ENCODE measurements at regions not wholly inside any gene's neighbourhood (a gene's known extent, or its start where the extent isn't known, plus 50 kb on each side); places are given as distances from the start of the nearest gene placed in this dataset.

DNA sequence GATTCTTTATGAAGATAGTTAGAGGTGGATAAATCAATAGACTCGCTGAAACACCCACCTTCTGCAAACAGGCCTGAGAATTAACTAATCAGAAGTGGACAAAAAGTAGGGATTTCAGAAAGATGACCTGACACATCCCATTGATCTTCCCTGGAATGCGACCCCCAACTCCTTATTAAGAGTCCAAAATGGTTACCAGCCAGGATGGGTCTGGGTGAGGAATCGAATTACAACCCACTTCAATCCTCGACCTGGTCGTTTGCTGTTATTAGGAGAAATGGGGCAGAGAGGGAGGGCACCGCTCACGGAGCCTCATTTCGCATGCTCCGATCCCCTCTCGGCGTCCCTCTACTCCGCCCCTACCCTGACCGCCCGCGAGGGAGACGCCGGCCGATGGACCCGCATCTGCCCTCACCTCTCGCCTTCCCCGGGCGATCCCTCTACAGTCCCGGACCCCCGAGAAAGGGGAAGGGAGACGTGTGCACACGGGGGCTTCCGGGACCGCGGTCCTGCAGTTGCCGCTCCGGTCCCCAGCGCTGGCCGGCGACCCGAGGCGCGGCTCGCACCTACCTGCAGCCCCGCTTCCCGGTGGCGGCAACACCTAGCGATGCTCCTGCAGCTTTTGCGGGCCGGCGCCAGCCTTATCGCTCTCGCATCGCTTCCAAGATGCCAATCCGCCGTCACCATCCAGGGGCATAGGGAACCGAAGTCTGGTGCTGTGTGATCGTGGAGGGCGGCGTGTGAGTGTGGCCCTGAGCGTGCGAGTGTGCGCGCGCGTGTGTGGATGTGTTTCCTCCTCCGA lies 69.3 kb upstream of the USP15 start:
- dilution Hi-C loops (cut with MboI; ENCODE audit: extremely low pct_ligation_motif_present, low sequenced_read_pairs), result no loop called here
- DNase-seq (ENCODE audit: low read depth, low spot score), result no peak
- H3K4me1 ChIP-seq (ENCODE audit: control insufficient read depth, extremely low read depth, insufficient read depth, low read length), result peaks cover 31% of the 10 kb centered on the region
- no peaks in the 10 kb centered on the region for H4K20me1 ChIP-seq (ENCODE audit: control insufficient read depth, extremely low read depth, insufficient read depth, low read length)
- no peaks in the 10 kb centered on the region for H3K36me3 ChIP-seq (ENCODE audit: control insufficient read depth in 2 of 2, extremely low read depth in 1 of 2, insufficient read depth in 2 of 2, low read length in 2 of 2)
- no peak for FAIRE-seq
- H3K4me3 ChIP-seq (ENCODE audit: control insufficient read depth in 2 of 3, extremely low read depth in 1 of 3, insufficient read depth in 2 of 3, low read depth in 1 of 3, low read length in 3 of 3), result peak overlapping the region in 2 of 3 experiments; percentile 54 to 71
- peaks cover 4% of the 10 kb centered on the region for H3K9me3 ChIP-seq (ENCODE audit: control insufficient read depth, low read depth, low read length)
- H2AFZ ChIP-seq (ENCODE audit: control insufficient read depth, low read length), result peak overlapping the region; percentile 78
- peak overlapping the region; percentile 93 for H3K4me2 ChIP-seq (ENCODE audit: control insufficient read depth, extremely low read depth, insufficient read depth, low read depth, low read length)
- peak; percentile 98 for TF ChIP-seq EZH2 (IDR thresholded peaks at IDR 0.05; ENCODE audit: low read length)
- TF ChIP-seq, protein P1, sequence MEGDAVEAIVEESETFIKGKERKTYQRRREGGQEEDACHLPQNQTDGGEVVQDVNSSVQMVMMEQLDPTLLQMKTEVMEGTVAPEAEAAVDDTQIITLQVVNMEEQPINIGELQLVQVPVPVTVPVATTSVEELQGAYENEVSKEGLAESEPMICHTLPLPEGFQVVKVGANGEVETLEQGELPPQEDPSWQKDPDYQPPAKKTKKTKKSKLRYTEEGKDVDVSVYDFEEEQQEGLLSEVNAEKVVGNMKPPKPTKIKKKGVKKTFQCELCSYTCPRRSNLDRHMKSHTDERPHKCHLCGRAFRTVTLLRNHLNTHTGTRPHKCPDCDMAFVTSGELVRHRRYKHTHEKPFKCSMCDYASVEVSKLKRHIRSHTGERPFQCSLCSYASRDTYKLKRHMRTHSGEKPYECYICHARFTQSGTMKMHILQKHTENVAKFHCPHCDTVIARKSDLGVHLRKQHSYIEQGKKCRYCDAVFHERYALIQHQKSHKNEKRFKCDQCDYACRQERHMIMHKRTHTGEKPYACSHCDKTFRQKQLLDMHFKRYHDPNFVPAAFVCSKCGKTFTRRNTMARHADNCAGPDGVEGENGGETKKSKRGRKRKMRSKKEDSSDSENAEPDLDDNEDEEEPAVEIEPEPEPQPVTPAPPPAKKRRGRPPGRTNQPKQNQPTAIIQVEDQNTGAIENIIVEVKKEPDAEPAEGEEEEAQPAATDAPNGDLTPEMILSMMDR (optimal IDR thresholded peaks at IDR 0.05 in 1 of 3, IDR thresholded peaks at IDR 0.05 in 1 of 3, conservative IDR thresholded peaks at IDR 0.05 in 1 of 3; ENCODE audit: extremely low read depth in 1 of 3, insufficient read depth in 2 of 3, low read length in 3 of 3), result no peak
- H3K27me3 ChIP-seq (ENCODE audit: control insufficient read depth, extremely low read depth, insufficient read depth, low read length), result peaks cover 30% of the 10 kb centered on the region
- no peak overlapping the region for H3K9ac ChIP-seq (ENCODE audit: control insufficient read depth, extremely low read depth, insufficient read depth, low read length)
- H3K27ac ChIP-seq (ENCODE audit: control insufficient read depth, insufficient read depth, low read length), result no peak overlapping the region
- H3K9me1 ChIP-seq (ENCODE audit: control insufficient read depth, extremely low read depth, insufficient read depth, low read length), result no peaks in the 10 kb centered on the region
- no peaks in the 10 kb centered on the region for H3K79me2 ChIP-seq (ENCODE audit: control insufficient read depth, insufficient read depth, low read length)

DNA sequence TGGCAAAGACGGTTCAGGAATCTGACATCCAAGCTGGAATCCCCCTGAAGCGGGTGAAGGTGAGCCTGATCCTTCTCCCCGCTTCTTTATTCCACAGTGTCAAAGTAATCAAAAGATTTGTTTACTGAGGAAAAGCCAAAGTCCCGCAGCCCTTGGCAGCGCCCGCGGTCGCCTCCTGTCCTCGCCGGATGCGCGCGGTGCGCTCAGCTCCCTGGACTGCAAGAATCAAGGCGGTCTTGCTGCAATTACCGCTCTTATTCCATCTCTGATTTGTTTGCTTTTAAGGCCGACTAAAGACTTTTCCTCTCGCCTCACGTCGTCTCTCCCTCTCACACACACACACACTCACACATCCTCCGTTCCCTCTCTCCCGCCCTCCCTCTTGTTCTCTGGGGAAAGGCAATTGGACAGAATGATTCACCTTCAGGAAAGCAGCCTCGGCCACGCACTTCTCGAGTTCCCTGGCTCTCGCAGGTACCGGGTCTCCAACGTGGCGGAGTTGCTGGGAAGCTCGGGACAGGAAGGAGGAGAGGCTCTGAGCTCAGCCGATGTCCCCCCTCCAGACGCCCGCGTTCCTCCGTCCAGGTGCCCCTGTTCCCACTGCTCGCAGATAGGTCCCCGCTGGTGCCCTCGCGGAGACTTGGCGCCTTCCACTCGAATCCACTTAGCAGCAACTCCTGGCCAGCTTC lies 68.6 kb upstream of the USP15 start:
- Histone ChIP-seq H3K27ac (ENCODE audit: control insufficient read depth, insufficient read depth, low read length) (no peak overlapping the region), H3K4me2 (ENCODE audit: control insufficient read depth, extremely low read depth, insufficient read depth, low read depth, low read length) (peak overlapping the region; percentile 93), H3K4me1 (ENCODE audit: control insufficient read depth, extremely low read depth, insufficient read depth, low read length) (peaks cover 31% of the 10 kb centered on the region), H4K20me1 (ENCODE audit: control insufficient read depth, extremely low read depth, insufficient read depth, low read length) (no peaks in the 10 kb centered on the region), H2AFZ (ENCODE audit: control insufficient read depth, low read length) (peak overlapping the region; percentile 78), H3K9me1 (ENCODE audit: control insufficient read depth, extremely low read depth, insufficient read depth, low read length) (no peaks in the 10 kb centered on the region), H3K9ac (ENCODE audit: control insufficient read depth, extremely low read depth, insufficient read depth, low read length) (no peak overlapping the region), H3K79me2 (ENCODE audit: control insufficient read depth, insufficient read depth, low read length) (no peaks in the 10 kb centered on the region), H3K9me3 (ENCODE audit: control insufficient read depth, low read depth, low read length) (peaks cover 4% of the 10 kb centered on the region), H3K36me3 (ENCODE audit: control insufficient read depth in 2 of 2, extremely low read depth in 1 of 2, insufficient read depth in 2 of 2, low read length in 2 of 2) (no peaks in the 10 kb centered on the region), H3K4me3 (ENCODE audit: control insufficient read depth in 2 of 3, extremely low read depth in 1 of 3, insufficient read depth in 2 of 3, low read depth in 1 of 3, low read length in 3 of 3) (peak overlapping the region; percentile 22 to 71 (median 54)), H3K27me3 (ENCODE audit: control insufficient read depth, extremely low read depth, insufficient read depth, low read length) (peaks cover 30% of the 10 kb centered on the region)
- DNase-seq (ENCODE audit: low read depth, low spot score), result no peak
- dilution Hi-C loops (cut with MboI; ENCODE audit: extremely low pct_ligation_motif_present, low sequenced_read_pairs), result no loop called here
- peak; percentile 85 for TF ChIP-seq EZH2 (IDR thresholded peaks at IDR 0.05; ENCODE audit: low read length)
- TF ChIP-seq, protein P1 (optimal IDR thresholded peaks at IDR 0.05 in 1 of 3, IDR thresholded peaks at IDR 0.05 in 1 of 3, conservative IDR thresholded peaks at IDR 0.05 in 1 of 3; ENCODE audit: extremely low read depth in 1 of 3, insufficient read depth in 2 of 3, low read length in 3 of 3), result no peak
- FAIRE-seq, result no peak
